CD4-positive, alpha-beta T cell treated with Interleukin-17A for 1 hour (primary cell): ENCODE measurements at regions not wholly inside any gene's neighbourhood (a gene's known extent, or its start where the extent isn't known, plus 50 kb on each side); places are given as distances from the start of the nearest gene placed in this dataset.
A peak's percentile ranks its signal among the peaks of the same experiment; 100 is the strongest.
"Not testable (repeated sequence)": the region's sequence is repeated elsewhere in the genome, so short reads cannot be mapped to it uniquely, and the experiment has no call there.

Experiments used
- DNase-seq: peaks from one replicate; pipeline ENCODE4 v3.0.0-alpha.2; 2020

DNA sequence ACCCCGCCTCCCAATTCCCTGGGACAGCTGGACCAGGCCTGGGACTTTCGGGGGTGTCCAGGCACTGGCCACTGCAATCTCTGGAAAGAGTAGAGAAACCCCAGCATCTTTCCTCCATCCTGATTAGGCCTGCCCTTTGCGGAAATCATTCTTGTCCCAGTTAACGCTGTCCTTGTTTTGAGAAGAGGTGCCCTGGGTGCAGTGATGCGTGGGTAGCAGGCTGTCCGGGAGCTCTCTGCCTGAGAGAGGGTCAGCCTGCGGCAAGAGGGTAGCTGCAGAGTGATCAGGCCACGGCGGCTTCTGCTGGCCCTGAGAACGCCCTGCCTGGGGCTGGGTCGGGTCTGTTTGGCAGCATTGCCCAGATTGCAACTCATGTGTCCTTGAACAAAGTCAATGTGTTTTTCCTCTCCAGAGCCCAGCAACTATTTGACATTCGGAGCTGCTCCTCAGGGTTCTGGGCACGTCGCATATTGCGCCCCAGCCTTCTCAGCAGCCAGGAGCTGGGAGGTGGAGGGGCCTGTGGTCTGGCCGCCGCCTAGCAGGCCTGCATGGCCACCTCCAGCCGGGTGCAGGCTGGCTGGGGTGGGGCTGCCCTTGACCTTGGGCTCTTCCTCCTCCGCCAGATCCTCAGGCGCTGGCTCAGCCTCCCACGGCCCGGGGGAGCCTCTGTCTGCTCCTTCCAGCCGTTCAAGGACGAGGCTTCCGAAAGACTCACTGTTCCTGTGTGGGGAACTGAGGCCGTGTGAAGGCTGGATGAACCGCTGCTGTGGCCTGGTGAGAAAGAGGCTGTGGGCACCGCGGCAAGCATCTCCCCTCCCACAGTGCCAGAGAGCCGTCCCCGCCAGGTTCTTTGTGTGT, 150.1 kb upstream of the ZNF469 start:
- DNase-seq, result not testable (repeated sequence)

DNA sequence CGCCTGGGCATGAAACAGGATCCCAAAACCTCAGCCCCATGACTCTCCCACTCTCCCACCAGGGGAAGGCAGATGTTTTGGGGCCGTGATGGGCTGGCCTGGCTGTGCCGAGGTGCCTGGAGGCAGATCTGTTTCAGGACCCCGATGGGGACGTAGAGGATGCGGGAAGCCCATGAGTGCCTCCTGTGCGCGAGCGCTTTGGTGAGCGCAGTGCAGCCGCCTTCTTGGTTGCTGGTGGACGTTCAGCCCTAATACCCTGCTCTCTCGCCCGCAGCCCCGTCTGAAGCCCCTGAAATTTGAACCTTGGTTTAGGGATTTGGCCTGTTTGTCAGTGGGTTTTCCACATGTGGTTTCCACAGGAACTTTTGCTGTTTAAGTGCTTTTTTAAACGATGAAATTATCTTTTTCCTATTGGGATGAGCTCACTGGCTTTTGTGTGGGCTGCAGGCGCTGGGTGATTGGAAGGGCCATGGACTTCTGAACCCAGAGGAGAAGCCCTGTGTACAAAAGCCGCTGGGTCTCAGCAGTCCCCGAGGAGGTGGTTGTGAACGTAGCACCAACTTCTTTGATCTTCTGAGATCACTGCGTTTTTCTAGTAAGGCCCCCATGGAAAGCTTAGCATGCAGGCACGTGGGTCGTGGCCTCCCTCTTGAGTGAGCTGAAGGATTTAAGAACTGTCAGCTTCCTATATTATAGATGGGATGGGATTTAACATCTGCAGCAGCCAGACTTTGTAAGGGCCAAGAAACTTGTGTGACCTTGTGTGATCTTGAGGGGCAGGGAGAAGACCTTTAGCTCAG, 148.9 kb upstream of the ZNF469 start:
- not testable (repeated sequence) for DNase-seq

DNA sequence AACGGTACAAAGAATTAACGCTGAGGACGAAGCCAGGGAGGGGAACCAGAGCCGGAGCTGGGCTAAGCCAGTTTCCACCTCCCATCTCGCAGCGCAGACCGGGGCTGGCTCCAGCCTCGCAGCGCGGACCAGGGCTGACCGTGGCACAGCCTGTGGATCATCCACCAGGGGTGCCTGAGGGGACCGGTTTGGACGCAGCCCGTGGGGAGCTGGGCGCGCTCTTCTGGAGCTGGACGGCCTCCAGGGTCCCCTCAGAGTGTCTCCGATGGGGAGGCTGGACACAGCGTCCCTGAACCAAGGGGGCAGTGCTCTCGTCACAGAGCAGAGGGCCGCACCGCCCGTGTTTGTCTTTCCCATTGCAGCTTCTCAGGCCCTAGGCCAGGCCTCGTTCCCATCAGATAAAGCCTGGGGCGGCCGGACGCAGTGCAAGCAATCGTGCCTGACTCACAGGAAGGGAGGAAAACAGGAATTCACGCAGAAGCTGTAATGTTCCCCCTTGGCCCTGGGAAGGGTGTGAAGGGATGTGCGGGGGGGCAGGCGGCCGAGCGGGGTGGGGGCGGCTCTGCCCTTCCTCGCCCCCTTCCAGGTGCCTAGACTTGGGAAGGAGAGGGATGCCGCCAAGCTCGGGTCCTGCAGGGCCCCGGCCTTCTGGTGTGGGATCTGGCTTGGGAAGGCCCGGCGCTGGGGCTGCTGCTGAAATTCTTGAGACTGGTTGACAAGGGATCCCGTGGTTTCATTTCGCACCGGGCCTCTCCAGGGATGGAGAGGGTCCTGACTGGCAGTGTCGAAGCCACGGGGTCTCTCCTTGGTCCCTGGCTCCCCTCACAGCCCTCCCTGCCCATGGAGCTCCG, 148.1 kb upstream of the ZNF469 start:
- not testable (repeated sequence) for DNase-seq

DNA sequence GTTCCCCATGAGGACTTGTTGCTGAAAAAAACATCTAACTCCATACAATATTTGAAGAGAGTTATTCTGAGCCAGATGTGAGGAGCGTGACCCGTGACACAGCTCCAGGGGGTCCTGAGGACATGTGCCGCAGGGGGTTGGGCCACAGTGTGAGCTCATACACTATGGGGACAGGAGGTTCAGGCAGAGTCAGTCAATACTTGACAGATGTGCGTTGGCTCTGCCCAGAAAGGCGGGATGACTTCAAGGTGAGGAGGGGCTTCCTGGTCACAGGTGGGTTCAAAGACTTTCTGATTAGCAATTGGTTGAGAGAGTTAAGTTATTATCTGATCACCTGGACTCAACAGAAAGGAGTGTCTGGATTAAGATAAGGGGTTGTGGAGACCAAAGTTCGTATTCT, 147.1 kb upstream of the ZNF469 start:
- DNase-seq, result not testable (repeated sequence)

DNA sequence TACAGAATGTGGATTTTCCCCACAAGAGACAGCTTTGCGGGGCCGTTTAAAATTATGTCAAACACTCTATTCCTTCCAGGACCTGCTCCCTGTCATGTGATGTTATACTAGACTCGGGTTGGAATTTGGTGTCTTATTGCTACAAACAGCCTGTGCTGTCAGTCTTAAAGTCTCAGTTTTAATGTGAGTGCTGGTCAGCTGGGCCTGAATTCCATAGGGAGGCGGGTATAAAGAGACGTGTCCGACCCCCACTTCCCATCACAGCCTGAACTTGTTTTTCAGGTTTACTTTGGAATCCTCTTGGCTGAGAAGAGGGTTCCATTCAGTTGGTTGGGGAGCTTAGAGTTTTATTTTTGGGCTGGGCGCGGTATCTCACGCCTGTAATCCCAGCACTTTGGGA, 146.5 kb upstream of the ZNF469 start:
- not testable (repeated sequence) for DNase-seq

DNA sequence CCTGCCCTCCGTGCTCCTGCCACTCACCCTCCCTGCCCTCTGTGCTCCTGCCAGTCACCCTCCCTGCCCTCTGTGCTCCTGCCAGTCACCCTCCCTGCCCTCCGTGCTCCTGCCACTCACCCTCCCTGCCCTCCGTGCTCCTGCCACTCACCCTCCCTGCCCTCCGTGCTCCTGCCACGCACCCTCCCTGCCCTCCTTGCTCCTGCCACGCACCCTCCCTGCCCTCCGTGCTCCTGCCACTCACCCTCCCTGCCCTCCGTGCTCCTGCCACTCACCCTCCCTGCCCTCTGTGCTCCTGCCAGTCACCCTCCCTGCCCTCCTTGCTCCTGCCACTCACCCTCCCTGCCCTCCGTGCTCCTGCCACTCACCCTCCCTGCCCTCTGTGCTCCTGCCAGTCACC, 145.4 kb upstream of the ZNF469 start:
- not testable (repeated sequence) for DNase-seq

DNA sequence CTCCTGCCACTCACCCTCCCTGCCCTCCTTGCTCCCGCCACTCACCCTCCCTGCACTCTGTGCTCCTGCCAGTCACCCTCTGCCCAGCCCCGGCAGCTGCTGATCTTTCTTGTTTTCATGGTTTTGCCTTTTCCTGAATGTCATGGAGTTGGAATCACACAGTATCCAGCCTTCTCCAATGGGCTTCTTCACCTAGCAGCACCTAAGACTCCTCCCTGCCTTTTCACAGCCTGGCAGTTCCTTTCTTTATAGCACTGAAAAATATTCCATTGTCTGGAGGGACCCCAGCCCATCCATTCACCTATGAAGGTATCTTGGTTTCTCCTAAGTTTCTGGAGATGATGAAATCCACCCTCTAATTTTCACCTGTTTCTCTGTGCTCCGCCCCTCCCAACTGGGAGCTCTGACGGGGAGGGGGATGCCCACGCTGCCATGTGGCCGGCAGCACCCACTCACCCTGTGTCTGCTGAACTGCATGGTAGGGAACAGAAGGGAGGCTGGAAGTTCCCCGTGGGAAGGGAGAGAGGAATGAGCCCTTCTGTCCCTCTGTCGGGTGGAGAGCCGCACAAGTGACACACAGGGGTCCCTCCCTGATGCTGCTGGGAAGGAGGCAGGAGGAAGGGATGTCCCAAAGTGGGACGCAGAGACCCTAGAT, 144.9 kb upstream of the ZNF469 start:
- not testable (repeated sequence) for DNase-seq

DNA sequence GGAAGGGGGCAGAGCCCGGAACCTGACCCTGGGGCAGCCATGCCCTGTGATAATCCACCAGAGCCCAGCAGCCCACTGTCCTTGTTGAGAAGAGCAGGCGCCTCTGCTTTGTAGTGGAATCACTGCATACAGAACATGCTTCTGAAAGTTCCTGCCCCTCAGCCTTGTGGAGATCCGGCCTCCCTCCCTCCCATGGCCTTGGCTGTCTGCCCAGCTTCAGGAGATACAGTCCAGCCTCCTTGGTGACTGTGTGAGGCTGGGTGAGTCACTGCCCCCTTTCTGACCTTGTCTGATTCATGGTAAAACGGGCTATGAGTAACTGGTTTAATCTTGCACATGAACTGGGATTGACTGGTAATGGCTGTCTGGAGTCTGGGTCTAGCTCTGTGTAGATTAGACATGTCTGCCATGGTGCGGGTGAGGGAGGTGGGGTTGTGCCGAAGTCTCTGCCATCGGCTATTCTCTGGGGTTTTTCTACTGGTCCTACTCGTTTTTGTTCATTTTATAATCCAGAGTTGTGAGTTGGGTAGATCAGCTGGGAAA, 144.0 kb upstream of the ZNF469 start:
- DNase-seq, result peak; percentile 3

DNA sequence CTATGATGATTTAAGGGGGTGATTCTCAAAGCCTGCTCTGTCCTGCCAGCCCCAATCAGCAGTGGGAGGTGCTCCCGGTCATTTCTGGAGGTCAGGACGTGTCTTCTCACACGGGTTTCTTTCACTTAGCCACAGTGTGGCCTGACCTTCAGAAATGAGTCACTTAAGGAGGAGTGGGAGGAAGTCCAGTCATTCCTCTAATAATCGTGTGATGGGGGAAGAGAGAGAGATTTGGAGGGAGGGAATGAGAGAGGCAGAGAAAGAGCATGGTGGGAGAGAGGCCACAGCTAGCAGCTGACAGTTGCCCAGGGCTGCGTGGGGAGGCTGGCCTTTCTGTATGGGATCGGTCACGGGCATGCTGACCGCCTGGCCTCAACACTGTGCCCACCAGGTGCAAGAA, 142.6 kb upstream of the ZNF469 start:
- DNase-seq, result not testable (repeated sequence)

DNA sequence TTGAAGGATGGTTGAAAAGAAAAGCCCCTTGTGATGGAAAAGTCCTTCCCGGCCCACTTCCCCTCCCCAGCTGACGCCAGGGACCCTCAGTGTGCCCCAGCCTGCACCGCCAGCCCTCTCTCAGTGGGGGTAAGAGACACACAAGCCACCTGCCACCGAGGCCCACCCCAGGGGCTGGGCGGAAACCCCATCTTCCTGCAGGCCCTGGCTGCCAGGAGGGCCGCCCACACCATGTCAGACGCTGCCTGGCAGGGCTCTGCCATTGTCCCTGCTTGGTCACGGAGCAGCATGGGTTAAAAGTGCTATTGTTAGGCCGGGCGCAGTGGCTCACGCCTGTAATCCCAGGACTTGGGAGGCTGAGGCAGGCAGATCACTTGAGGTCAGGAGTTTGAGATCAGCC, 142.0 kb upstream of the ZNF469 start:
- DNase-seq, result not testable (repeated sequence)

DNA sequence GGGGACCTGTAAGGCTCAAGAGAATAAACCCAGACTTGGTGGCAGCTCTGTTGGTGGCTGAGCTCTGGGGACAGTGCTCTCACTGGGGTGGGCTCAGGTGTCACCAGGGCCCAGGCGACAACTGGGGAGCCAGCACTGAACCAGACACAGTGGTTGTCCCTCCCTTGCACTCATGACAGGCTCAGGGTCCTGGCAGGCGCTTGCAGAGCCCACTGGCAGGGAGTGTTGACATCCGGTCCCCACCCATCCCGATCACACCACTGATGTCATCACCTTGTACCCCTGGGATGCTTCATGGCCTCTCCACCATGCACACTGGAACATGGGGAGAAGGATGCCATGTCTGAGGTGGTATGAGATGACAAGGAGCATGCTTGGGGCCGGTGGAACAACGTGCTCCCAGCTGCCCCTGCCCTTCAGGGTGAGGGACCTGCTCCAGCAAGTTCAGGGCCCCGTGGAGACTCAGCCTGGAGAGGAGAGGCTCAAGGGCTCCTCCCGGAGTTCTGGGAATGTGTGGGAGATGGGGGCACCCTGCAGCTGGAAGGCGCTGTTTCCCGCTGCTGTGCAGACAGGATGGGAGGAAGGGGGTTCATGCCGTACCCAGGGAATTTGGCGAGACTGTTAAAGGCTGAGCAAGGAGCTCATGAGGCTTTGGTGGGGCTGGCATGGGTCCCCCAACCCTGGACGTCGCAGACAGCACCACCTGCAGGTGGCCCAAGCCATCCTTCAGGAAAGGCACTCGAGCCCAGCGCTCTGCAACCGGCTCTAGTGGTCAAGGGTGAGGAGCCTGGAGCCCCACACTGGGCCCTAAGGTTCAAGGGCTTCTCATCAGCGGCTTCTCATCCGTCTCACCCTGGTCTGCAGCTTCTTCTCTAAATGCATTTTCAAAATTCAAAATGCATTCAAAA, 141.1 kb upstream of the ZNF469 start:
- DNase-seq, result not testable (repeated sequence)

DNA sequence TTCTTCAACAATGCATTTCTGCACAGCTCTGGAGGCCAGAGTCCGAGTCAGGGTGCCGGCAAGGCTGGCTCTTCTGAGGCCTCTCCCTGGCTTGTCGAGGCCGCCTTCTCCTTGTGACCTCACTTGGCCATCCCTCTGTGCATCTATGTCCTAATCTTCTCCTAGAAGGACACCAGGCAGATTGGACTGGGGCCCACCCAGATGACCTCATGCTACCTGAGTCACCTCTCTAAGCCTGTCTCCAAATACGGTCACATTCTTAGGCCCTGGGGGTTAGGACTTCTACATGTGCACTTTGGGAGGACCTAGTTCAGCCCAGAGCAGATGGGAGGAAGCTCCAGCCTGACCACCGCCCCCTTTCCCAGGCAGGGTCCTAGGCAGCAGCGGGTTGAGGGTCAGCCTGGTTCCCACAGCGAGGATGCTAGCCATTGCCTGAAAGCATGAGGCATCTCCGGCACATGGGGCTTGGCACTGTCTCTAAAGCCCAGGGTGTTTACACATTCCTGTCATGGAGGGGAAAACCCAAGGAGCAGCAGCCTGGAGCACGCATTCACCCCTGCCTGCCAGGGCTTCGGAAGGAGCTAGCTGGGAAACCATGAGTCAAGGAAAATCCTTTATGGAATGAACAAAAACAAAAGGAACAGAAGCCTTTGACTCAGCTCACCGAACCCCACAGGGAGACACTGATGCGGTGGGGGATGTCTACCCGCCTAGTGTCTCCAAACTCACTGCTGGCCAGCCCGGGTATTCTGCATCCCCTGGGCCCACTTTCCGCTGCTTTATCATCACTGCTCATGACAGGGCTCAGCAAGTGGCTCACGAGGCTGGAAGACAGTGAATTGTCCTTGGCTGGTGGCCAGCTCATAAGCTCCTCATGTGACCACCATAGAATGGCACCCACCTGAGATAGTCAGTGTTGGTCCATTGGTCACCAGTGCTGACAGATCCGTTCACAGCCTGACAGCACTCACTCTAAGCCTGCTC, 140.2 kb upstream of the ZNF469 start:
- DNase-seq, result not testable (repeated sequence)

DNA sequence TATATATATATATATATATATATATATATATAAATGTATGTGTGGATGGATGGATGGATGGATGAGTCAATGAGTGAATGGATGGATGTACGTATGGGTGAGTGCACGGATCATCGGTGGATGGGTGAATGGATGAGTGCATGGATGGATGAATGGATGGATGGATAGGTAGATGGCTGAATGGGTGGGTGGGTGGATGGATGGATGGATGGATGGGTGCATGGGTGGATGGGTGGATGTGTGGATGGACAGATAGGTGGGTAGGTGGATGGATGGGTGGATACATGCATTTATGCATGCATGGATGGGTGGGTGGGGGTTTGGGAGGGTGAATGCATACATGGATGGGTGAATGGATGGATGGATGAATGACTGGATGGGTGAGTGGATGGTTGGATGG, 138.8 kb upstream of the ZNF469 start:
- DNase-seq, result not testable (repeated sequence)

DNA sequence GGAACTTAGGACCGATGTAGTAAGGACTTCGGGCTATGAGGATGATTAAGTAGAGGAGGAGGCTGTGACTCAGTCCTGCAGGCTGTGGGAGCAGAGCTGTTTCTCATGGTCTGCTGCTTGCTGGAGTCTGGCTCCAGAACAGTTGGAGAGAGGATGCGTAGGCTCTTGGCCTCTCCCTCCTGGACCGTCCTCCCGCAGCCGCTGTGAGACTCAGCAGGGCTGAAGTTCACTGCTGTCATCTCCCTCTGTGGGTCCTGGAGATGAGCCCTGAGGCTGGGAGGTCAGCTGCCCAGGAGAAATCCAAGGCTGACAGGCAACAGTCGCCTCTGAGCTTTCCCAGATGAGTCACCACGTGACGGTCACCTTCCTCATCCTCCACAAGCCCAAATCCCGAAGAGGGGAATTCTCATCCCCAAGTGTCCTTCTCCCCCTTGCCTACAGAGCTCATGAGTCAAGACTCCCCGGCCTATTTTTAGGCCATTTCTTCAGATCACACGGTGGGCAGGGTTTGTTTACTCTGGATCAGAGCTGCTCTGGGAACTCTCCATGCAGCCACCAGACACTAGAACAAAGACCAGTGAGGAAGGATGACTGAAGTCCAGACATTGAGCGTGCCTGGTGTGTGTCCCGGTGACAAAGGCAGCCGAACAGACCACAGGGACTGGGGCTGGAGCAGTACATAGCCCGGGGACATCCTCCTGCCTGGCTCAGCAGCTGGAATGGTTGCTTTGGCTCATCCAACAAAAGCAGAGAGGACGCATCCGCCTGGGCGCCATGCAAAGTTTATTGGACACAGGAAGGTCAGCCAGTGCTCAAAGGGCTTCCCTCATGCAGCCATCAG, 137.3 kb upstream of the ZNF469 start:
- not testable (repeated sequence) for DNase-seq

DNA sequence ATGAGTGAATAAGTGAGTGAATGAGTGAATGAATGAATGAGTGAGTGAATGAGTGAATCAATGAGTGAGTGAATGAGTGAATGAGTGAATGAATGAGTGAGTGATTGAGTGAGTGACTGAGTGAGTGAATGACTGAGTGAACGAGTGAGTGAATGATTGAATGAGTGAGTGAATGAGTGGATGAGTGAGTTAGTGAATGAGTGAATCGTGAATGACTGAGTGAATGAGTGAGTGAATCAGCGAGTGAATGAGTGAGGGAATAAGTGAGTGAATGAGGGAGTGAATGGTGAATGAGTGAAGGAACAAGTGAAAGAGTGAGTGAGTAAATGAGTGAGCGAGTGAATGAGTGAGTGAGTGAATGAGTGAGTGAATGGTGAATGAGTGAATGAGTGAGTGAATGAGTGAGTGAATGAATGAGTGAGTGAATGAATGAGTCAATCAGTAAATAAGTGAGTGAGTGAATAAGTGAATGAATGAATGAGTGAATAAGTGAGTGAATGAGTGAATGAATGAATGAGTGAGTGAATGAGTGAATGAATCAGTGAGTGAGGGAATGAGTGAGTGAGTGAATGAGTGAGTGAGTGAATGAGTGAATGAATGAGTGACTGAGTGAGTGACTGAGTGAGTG, 135.7 kb upstream of the ZNF469 start:
- DNase-seq, result not testable (repeated sequence)

DNA sequence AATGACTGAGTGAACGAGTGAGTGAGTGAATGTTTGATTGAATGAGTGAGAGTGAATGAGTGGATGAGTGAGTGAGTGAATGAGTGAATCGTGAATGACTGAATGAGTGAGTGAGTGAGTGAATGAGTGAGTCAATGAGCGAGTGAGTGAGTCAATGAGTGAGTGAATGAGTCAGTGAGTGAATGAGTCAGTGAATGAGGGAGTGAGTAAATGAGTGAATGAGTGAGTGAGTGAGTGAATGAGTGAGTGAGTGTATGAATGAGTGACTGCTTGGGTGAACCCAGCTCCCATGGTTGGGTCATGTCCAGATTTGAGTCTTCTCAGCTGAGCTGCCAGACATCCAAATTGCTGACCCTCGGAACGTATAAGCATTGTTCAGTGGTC, 135.2 kb upstream of the ZNF469 start:
- DNase-seq, result not testable (repeated sequence)

DNA sequence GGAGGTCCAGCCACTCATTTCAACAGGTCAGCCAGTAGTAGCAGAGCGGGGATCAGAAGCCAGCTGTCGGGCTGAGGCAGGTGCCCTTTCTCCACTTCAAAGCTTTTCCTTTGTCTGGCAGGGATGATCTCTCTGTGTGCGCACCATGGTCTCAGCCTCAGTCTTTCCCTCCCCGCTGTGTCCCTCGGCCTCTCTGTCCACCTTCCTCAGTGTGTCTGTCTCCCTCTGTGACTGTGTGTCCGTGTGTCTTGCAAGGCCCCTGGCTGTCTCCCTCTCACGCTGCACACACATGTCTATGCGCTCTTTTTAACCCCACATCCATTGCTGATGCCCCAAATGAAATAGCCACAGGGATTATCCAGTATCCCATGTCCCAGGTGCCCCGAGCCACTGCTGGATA, 134.0 kb upstream of the ZNF469 start:
- not testable (repeated sequence) for DNase-seq

DNA sequence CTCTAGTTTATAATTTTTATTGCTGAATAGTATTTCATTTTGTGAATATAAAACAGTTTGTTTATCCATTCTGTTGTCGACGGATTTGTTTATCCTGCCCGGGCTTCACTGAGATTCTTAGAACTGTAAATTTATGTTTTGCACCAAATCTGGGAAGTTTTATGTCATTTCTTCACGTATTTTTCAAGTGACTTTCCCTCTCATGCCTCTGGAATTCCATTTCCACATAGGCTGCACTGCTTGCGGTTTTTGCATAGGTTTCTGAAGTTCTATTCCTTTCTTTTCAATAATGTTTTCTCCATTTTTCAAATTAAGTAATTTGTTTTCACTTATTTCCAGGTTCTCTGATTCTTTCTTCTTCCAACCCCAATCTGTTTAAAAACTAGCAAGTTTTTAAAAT, 132.4 kb upstream of the ZNF469 start:
- DNase-seq, result not testable (repeated sequence)
